ENCODE measurements at regions not wholly inside any gene's neighbourhood (a gene's known extent, or its start where the extent isn't known, plus 50 kb on each side); places are given as distances from the start of the nearest gene placed in this dataset.

GRCh38 chr14:53596853-53597525 lies 359.6 kb downstream of the BMP4 start:
- Histone ChIP-seq H3K4me2 (ENCODE audit: insufficient read depth, low read length) (no peak overlapping the region), H3K4me1 (ENCODE audit: insufficient read depth, low read length) (no peaks in the 10 kb centered on the region), H2AFZ (ENCODE audit: low read depth, low read length) (no peak overlapping the region), H3K9me3 (ENCODE audit: insufficient read depth, low read length, severe bottlenecking) (no peaks in the 10 kb centered on the region), H4K20me1 (ENCODE audit: insufficient read depth, low read length) (no peaks in the 10 kb centered on the region), H3K79me2 (ENCODE audit: insufficient read depth, low read length) (no peaks in the 10 kb centered on the region), H3K36me3 (ENCODE audit: insufficient read depth, low read length) (no peaks in the 10 kb centered on the region), H3K4me3 (ENCODE audit: low read depth in 1 of 2, low read length in 2 of 2) (no peak overlapping the region), H3K27me3 (ENCODE audit: insufficient read depth, low read length, poor library complexity) (no peaks in the 10 kb centered on the region), H3K9ac (ENCODE audit: low read depth, low read length) (no peak overlapping the region), H3K27ac (ENCODE audit: low read length) (no peak overlapping the region)
- ATAC-seq (ENCODE audit: insufficient read depth, low read depth): no peak
- no peak for TF ChIP-seq EZH2 (IDR thresholded peaks at IDR 0.05; ENCODE audit: borderline replicate concordance, low read depth, low read length, severe bottlenecking)
- no peak for TF ChIP-seq CTCF (IDR thresholded peaks at IDR 0.05; ENCODE audit: borderline replicate concordance, extremely low read depth, low read length, poor library complexity, severe bottlenecking)
- DNase-seq: no peak

- no peaks in the 10 kb centered on the region for H3K9me3 ChIP-seq (ENCODE audit: insufficient read depth, low read length, severe bottlenecking)
- no peaks in the 10 kb centered on the region for H3K79me2 ChIP-seq (ENCODE audit: insufficient read depth, low read length)
- no peak for TF ChIP-seq EZH2 (IDR thresholded peaks at IDR 0.05; ENCODE audit: borderline replicate concordance, low read depth, low read length, severe bottlenecking)
- no peak for TF ChIP-seq CTCF (IDR thresholded peaks at IDR 0.05; ENCODE audit: borderline replicate concordance, extremely low read depth, low read length, poor library complexity, severe bottlenecking)
- H3K4me2 ChIP-seq (ENCODE audit: insufficient read depth, low read length): no peak overlapping the region
- no peaks in the 10 kb centered on the region for H3K36me3 ChIP-seq (ENCODE audit: insufficient read depth, low read length)
- DNase-seq (no peak), ATAC-seq (ENCODE audit: insufficient read depth, low read depth) (no peak)
- H4K20me1 ChIP-seq (ENCODE audit: insufficient read depth, low read length): no peaks in the 10 kb centered on the region
- no peaks in the 10 kb centered on the region for H3K27me3 ChIP-seq (ENCODE audit: insufficient read depth, low read length, poor library complexity)
- no peak overlapping the region for H3K9ac ChIP-seq (ENCODE audit: low read depth, low read length)
- no peak overlapping the region for H3K4me3 ChIP-seq (ENCODE audit: low read depth in 1 of 2, low read length in 2 of 2)
- H3K4me1 ChIP-seq (ENCODE audit: insufficient read depth, low read length): no peaks in the 10 kb centered on the region
- no peak overlapping the region for H2AFZ ChIP-seq (ENCODE audit: low read depth, low read length)
- no peak overlapping the region for H3K27ac ChIP-seq (ENCODE audit: low read length)
These were observed 364.8 kb downstream of the BMP4 start for GRCh38 chr14:53591816-53592215.

GRCh38 chr14:53581504-53581903 lies 375.1 kb downstream of the BMP4 start:
- no peaks in the 10 kb centered on the region for H3K79me2 ChIP-seq (ENCODE audit: insufficient read depth, low read length)
- DNase-seq (no peak), ATAC-seq (ENCODE audit: insufficient read depth, low read depth) (no peak)
- no peak overlapping the region for H3K9ac ChIP-seq (ENCODE audit: low read depth, low read length)
- no peak overlapping the region for H3K4me2 ChIP-seq (ENCODE audit: insufficient read depth, low read length)
- H3K4me1 ChIP-seq (ENCODE audit: insufficient read depth, low read length): no peaks in the 10 kb centered on the region
- no peaks in the 10 kb centered on the region for H3K9me3 ChIP-seq (ENCODE audit: insufficient read depth, low read length, severe bottlenecking)
- no peaks in the 10 kb centered on the region for H3K36me3 ChIP-seq (ENCODE audit: insufficient read depth, low read length)
- H2AFZ ChIP-seq (ENCODE audit: low read depth, low read length): no peak overlapping the region
- H3K4me3 ChIP-seq (ENCODE audit: low read depth in 1 of 2, low read length in 2 of 2): no peak overlapping the region
- H3K27me3 ChIP-seq (ENCODE audit: insufficient read depth, low read length, poor library complexity): no peaks in the 10 kb centered on the region
- no peaks in the 10 kb centered on the region for H4K20me1 ChIP-seq (ENCODE audit: insufficient read depth, low read length)
- TF ChIP-seq CTCF (IDR thresholded peaks at IDR 0.05; ENCODE audit: borderline replicate concordance, extremely low read depth, low read length, poor library complexity, severe bottlenecking): no peak
- TF ChIP-seq EZH2 (IDR thresholded peaks at IDR 0.05; ENCODE audit: borderline replicate concordance, low read depth, low read length, severe bottlenecking): no peak
- no peak overlapping the region for H3K27ac ChIP-seq (ENCODE audit: low read length)

Data from DND-41 (cell line).